ENCODE measurements at regions not wholly inside any gene's neighbourhood (a gene's known extent, or its start where the extent isn't known, plus 50 kb on each side); places are given as distances from the start of the nearest gene placed in this dataset.

DNA sequence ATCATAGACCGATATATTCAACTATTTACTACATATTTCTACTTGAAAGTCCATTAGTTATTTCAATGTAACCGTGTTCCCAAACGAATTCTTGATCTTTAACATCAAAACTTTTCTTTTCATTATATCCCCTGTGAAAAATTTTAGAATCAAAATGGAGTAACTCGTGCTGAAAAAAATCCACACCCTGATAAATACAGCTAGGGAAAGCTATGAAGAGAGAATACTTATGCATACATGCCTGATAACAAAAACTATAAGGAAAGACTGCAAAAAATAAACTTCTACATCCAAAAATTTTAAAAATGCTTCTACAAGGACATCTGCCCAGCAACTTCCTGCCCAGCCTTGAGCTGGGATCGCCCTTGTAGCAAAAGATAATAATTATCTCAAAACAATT lies 2458.3 kb upstream of the PCDH20 start:
- TF ChIP-seq, protein P1, sequence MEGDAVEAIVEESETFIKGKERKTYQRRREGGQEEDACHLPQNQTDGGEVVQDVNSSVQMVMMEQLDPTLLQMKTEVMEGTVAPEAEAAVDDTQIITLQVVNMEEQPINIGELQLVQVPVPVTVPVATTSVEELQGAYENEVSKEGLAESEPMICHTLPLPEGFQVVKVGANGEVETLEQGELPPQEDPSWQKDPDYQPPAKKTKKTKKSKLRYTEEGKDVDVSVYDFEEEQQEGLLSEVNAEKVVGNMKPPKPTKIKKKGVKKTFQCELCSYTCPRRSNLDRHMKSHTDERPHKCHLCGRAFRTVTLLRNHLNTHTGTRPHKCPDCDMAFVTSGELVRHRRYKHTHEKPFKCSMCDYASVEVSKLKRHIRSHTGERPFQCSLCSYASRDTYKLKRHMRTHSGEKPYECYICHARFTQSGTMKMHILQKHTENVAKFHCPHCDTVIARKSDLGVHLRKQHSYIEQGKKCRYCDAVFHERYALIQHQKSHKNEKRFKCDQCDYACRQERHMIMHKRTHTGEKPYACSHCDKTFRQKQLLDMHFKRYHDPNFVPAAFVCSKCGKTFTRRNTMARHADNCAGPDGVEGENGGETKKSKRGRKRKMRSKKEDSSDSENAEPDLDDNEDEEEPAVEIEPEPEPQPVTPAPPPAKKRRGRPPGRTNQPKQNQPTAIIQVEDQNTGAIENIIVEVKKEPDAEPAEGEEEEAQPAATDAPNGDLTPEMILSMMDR (conservative IDR thresholded peaks at IDR 0.05; ENCODE audit: low read depth in 2 of 2) = no peak
- no peak for TF ChIP-seq ZNF331 (CRISPR knock-in tag; IDR thresholded peaks at IDR 0.05; ENCODE audit: low read depth)
- no peak for TF ChIP-seq EZH2 (IDR thresholded peaks at IDR 0.05; ENCODE audit: low read depth, unreplicated experiment)
- TF ChIP-seq JUNB (IDR thresholded peaks at IDR 0.05; ENCODE audit: unreplicated experiment) = no peak
- TF ChIP-seq, protein P2, sequence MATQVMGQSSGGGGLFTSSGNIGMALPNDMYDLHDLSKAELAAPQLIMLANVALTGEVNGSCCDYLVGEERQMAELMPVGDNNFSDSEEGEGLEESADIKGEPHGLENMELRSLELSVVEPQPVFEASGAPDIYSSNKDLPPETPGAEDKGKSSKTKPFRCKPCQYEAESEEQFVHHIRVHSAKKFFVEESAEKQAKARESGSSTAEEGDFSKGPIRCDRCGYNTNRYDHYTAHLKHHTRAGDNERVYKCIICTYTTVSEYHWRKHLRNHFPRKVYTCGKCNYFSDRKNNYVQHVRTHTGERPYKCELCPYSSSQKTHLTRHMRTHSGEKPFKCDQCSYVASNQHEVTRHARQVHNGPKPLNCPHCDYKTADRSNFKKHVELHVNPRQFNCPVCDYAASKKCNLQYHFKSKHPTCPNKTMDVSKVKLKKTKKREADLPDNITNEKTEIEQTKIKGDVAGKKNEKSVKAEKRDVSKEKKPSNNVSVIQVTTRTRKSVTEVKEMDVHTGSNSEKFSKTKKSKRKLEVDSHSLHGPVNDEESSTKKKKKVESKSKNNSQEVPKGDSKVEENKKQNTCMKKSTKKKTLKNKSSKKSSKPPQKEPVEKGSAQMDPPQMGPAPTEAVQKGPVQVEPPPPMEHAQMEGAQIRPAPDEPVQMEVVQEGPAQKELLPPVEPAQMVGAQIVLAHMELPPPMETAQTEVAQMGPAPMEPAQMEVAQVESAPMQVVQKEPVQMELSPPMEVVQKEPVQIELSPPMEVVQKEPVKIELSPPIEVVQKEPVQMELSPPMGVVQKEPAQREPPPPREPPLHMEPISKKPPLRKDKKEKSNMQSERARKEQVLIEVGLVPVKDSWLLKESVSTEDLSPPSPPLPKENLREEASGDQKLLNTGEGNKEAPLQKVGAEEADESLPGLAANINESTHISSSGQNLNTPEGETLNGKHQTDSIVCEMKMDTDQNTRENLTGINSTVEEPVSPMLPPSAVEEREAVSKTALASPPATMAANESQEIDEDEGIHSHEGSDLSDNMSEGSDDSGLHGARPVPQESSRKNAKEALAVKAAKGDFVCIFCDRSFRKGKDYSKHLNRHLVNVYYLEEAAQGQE (IDR thresholded peaks at IDR 0.05; ENCODE audit: unreplicated experiment) = no peak
- no peak for TF ChIP-seq POLR2AphosphoS5 (IDR thresholded peaks at IDR 0.05; ENCODE audit: low read depth)

All from GM23338 (cell line).